ENCODE measurements at regions not wholly inside any gene's neighbourhood (a gene's known extent, or its start where the extent isn't known, plus 50 kb on each side); places are given as distances from the start of the nearest gene placed in this dataset.

DNA sequence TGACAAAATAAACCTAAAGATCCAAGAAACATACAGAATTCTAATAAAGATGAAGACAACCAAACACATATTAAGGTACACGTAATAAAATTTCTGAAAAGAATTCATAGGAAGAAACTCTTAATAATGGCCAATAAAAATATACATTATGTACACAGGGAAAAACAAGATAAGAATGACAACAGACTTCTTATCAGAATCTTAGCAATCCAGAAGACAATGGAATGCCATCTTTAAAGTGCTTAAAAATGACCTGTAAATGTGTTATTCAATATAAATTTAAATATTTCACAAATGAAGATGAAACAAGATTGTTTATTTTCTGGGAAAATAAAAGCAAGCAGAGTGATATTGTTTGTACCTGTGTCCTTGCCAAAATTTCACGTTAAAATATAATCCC lies 530.4 kb upstream of the PTBP2 start:
- TF ChIP-seq, protein P1, sequence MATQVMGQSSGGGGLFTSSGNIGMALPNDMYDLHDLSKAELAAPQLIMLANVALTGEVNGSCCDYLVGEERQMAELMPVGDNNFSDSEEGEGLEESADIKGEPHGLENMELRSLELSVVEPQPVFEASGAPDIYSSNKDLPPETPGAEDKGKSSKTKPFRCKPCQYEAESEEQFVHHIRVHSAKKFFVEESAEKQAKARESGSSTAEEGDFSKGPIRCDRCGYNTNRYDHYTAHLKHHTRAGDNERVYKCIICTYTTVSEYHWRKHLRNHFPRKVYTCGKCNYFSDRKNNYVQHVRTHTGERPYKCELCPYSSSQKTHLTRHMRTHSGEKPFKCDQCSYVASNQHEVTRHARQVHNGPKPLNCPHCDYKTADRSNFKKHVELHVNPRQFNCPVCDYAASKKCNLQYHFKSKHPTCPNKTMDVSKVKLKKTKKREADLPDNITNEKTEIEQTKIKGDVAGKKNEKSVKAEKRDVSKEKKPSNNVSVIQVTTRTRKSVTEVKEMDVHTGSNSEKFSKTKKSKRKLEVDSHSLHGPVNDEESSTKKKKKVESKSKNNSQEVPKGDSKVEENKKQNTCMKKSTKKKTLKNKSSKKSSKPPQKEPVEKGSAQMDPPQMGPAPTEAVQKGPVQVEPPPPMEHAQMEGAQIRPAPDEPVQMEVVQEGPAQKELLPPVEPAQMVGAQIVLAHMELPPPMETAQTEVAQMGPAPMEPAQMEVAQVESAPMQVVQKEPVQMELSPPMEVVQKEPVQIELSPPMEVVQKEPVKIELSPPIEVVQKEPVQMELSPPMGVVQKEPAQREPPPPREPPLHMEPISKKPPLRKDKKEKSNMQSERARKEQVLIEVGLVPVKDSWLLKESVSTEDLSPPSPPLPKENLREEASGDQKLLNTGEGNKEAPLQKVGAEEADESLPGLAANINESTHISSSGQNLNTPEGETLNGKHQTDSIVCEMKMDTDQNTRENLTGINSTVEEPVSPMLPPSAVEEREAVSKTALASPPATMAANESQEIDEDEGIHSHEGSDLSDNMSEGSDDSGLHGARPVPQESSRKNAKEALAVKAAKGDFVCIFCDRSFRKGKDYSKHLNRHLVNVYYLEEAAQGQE (IDR thresholded peaks at IDR 0.05; ENCODE audit: insufficient replicate concordance, low read depth) = no peak
- TF ChIP-seq, protein P2, sequence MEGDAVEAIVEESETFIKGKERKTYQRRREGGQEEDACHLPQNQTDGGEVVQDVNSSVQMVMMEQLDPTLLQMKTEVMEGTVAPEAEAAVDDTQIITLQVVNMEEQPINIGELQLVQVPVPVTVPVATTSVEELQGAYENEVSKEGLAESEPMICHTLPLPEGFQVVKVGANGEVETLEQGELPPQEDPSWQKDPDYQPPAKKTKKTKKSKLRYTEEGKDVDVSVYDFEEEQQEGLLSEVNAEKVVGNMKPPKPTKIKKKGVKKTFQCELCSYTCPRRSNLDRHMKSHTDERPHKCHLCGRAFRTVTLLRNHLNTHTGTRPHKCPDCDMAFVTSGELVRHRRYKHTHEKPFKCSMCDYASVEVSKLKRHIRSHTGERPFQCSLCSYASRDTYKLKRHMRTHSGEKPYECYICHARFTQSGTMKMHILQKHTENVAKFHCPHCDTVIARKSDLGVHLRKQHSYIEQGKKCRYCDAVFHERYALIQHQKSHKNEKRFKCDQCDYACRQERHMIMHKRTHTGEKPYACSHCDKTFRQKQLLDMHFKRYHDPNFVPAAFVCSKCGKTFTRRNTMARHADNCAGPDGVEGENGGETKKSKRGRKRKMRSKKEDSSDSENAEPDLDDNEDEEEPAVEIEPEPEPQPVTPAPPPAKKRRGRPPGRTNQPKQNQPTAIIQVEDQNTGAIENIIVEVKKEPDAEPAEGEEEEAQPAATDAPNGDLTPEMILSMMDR (IDR thresholded peaks at IDR 0.05; ENCODE audit: insufficient read depth, low read length) = no peak
